Large intestine (tissue), 3 donors: ENCODE measurements at regions not wholly inside any gene's neighbourhood (a gene's known extent, or its start where the extent isn't known, plus 50 kb on each side); places are given as distances from the start of the nearest gene placed in this dataset.

Source experiments
- DNase-seq, 2 donors: peaks; one replicate each; pipeline versions ENCODE4 v3.0.0 to v3.0.0-alpha.2; 2013
- H3K27ac ChIP-seq: one replicate; pipeline ENCODE4 v1.5.1; 2013; ENCODE audit warnings: low read length
- H3K27me3 ChIP-seq: 2 replicates; pipeline ENCODE4 v1.6.1; 2013; ENCODE audit warnings: low read length; ENCODE audit not compliant: control insufficient read depth, insufficient read depth
- H3K36me3 ChIP-seq: 2 replicates; pipeline ENCODE4 v1.6.1; 2013; ENCODE audit warnings: low read length; ENCODE audit not compliant: control insufficient read depth, insufficient read depth
- H3K4me1 ChIP-seq: one replicate; pipeline ENCODE4 v1.6.1; 2013; ENCODE audit warnings: low read length; ENCODE audit not compliant: control insufficient read depth, insufficient read depth
- H3K4me3 ChIP-seq: one replicate; pipeline ENCODE4 v1.5.1; 2013; ENCODE audit warnings: low read length
- H3K9me3 ChIP-seq: one replicate; pipeline ENCODE4 v1.6.1; 2013; ENCODE audit warnings: mild to moderate bottlenecking, low read depth, low read length, moderate library complexity; ENCODE audit not compliant: control insufficient read depth
- WGBS: methylation state at CpG from one replicate; pipeline ENCODE4 v1.1.5; 2013; ENCODE audit warnings: low lambda C conversion rate; ENCODE audit not compliant: insufficient coverage; 5-methylcytosine and 5-hydroxymethylcytosine counted together

DNA sequence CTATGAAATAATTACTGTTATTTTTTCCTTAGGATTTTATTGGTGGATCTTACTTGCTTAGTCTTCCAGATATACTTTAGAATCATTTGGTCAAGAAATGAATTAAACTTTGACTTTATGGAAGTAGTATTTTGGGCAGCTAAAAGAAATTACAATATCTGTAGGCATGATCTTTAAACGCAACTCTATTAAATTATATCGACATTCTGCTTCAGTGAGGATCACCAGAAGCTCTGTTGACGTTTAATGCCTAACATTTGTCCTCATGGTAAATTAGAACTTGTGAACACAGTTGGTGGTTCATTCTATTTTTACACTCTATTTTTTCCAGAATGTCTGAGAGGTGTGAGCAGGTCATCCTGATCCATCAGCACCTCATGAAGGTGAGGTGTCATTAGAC is 211.6 kb downstream of the TMEM167A start:
- Histone ChIP-seq H3K9me3 (no peaks in the 10 kb centered on the region), H3K4me3 (no peak overlapping the region), H3K27me3 (no peaks in the 10 kb centered on the region), H3K4me1 (no peaks in the 10 kb centered on the region), H3K36me3 (no peaks in the 10 kb centered on the region), H3K27ac (no peak overlapping the region)
- no CpG with 5 or more reads among the region's 3 CpGs for WGBS
- DNase-seq, result no peak

DNA sequence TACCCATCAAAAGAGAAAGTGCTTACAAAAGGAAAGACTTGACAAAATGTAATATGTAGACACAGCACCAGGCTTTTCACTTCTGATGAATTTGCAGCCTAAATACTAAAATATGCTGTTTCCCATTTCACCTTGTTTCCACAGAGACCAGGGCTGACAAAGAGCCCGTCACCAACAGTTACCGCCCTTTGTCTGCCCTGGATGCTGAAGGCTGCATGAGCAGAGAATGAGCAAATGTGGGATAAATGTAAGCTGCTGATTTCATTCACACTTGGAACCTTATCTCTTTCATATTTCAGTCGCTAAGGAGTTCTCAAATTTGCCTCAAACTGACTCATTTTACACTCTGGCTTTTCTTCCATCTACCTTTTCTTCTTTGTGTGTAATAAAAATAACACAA is 213.9 kb downstream of the TMEM167A start:
- Histone ChIP-seq H3K27me3 (no peaks in the 10 kb centered on the region), H3K4me3 (no peak overlapping the region), H3K9me3 (no peaks in the 10 kb centered on the region), H3K36me3 (no peaks in the 10 kb centered on the region), H3K4me1 (no peaks in the 10 kb centered on the region), H3K27ac (no peak overlapping the region)
- DNase-seq, result no peak
- WGBS, result no CpG with 5 or more reads among the region's 3 CpGs

DNA sequence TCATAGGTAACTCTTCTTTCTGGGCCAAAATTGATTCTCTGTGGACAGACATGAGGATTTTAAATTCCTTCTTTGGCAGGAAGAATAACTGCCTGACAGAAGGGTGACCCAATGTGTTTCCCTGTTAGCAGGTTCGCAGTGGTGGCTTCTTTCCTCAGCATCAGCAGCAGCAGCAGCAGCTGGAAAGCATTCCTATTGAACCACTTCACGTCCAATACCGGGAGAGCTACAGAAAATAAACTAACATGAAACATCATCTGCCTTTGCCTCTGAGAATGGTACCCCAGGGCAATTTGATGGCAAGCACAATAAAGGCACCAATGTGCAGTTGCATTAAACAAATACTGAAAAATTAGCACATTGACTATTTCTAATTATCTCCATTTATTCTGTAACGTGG is 214.5 kb downstream of the TMEM167A start:
- Histone ChIP-seq H3K27ac (no peak overlapping the region), H3K9me3 (no peaks in the 10 kb centered on the region), H3K4me3 (no peak overlapping the region), H3K27me3 (no peaks in the 10 kb centered on the region), H3K4me1 (no peaks in the 10 kb centered on the region), H3K36me3 (no peaks in the 10 kb centered on the region)
- WGBS, result 100% methylated on average over 1 of the region's 4 CpGs
- DNase-seq, result no peak

DNA sequence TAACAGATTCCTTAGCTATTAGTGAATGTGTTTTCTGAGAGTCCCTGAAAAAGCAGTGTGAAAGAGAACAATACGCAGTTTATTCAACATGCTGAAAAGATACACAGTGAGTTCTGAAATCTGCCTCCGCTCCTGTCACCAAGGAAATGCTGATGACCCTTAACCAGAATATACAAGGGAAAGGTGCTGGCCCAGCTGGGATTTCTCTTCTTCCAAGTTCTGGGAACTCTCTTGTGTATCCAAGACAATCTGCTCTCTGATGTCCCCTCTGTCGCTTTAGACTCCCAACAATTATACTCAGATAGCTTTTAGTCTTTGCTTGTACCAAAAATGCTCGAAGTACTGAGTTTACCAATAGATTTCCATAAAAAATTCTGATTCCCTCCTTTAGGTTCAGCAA is 214.9 kb downstream of the TMEM167A start:
- no CpG with 5 or more reads among the region's 4 CpGs for WGBS
- Histone ChIP-seq H3K27ac (no peak overlapping the region), H3K36me3 (no peaks in the 10 kb centered on the region), H3K4me3 (no peak overlapping the region), H3K9me3 (no peaks in the 10 kb centered on the region), H3K27me3 (no peaks in the 10 kb centered on the region), H3K4me1 (no peaks in the 10 kb centered on the region)
- no peak for DNase-seq

DNA sequence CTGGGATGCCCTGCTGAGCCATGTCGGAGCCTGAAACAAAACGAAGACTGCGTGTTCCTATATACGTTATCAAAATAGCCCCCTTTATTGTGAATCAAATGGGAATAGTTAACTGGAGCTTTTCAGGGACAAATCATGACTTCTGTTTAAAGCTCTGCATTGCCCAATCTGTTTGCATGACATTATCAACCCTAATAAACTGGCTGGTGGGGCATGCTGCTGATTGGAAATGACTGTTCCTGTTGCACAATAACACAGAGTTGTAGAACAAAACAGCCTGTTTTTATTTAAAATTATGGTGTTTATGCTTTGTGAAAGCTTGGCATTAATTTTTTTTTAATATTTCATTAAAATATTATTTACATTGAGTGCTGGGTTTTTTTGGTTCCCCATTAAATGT is 215.5 kb downstream of the TMEM167A start:
- Histone ChIP-seq H3K9me3 (no peaks in the 10 kb centered on the region), H3K27ac (no peak overlapping the region), H3K4me3 (no peak overlapping the region), H3K4me1 (peaks cover 2% of the 10 kb centered on the region), H3K27me3 (no peaks in the 10 kb centered on the region), H3K36me3 (no peaks in the 10 kb centered on the region)
- DNase-seq, result peak; percentile 9 to 37
- WGBS, result no CpG with 5 or more reads among the region's 4 CpGs

DNA sequence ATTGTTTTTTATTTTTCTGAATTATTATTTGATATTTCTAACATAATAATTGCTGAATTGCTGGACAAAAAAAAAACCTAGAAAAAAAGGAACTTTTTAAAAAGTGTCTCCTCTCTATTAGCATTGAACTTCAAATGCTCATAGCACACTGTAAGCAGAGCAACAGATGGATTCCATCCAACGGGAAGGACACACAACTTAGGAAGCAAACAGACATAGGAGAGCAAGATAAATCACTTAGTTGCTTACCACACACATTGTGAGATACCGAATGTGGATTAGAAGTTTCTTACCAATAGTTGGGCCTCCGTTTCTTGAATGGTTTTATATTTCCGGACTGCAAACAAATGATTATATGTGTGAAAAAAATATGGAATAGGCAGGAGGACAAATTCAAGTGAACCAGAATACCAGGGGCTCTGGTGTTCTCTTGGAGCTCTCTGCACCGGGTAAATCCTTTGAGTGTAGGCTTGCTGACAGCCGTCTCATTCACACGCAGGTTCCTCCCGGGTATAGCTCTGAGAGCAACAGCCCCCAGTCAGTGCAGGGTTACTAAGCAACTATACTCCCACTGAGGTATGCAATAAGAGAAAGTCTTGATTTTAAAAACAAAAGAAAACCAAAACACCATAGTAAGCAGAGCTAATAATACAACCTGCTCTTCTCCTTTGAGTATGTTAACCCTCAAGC is 217.6 kb downstream of the TMEM167A start:
- DNase-seq, result no peak
- Histone ChIP-seq H3K9me3 (no peaks in the 10 kb centered on the region), H3K4me1 (peaks cover 2% of the 10 kb centered on the region), H3K36me3 (no peaks in the 10 kb centered on the region), H3K27ac (no peak overlapping the region), H3K4me3 (no peak overlapping the region), H3K27me3 (no peaks in the 10 kb centered on the region)
- 50% methylated on average over 2 of the region's 8 CpGs for WGBS

DNA sequence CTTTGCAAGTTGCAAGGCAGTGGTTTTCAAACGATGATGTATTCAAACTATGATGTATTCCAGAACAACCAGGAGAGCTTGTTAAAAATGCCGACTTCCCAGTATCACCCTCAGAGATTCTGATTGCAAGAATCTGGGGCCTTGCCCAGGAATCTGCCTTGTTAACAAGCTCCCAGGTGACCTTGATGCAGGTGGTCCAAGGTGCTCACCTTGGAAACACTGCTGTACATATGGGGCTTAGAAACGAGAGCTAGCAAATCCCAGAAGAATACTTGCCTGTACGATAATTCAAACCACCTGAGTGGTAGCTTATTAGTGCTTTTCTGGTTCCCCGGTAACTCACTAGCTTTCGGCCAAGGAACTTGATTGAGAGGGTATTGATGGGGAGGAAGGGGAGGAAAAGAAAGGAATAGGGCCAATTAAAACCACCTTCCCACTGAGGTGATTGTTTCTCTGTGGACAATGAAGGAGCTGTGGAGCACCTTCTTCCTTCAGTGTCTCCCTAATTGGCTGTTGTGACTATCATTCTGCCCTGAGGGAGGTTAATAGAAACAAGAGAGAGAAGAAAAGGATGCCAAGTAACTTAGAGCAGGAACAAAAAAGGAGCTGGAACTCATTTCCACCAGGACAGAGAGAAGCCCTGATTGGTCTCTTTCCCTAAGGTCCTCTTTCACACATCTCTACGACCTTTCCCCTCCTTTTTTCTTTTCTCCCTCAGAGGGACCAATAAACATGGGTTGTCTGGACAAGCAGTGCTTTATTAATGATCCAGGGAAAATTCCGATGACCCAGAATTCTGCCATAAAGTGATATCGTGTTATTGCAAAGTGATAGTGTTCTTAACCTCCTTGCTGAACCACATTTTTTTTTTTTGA is 218.8 kb downstream of the TMEM167A start:
- Histone ChIP-seq H3K4me3 (no peak overlapping the region), H3K9me3 (no peaks in the 10 kb centered on the region), H3K36me3 (no peaks in the 10 kb centered on the region), H3K27ac (no peak overlapping the region), H3K27me3 (no peaks in the 10 kb centered on the region), H3K4me1 (peaks cover 2% of the 10 kb centered on the region)
- DNase-seq, result no peak
- WGBS, result 85% methylated on average over 2 of the region's 9 CpGs

DNA sequence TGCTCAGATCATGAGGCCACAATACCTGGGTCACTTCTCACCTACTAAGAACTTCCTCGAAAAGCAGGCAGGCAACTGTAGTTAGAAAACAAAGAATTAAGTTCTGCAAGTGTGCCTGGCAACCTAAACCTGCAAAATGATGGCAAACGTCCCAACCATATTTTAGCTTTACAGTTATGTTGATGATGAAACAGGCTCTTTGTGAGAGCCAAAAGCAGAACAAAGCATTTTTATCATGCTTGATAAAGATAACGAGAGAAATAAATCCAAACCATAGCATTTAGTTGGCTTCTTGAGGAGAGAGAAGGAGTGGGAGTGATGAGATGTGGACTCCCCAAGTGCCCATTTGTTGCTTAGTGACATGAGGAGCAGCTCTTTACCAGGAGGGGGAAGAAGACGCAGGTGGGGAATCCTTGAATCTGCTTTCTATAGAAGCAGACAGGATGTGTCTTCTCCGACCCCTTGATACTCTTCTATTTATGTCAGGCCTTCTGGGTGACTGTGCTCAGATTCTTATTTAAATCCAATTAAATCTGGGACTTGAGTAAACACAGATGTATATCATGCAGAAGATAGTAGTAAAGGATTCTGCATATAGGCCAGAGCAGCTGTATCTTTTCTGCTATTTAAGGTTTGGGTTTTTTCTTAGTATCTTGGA is 221.2 kb downstream of the TMEM167A start:
- no peaks in the 10 kb centered on the region for H3K36me3 ChIP-seq
- WGBS, result 100% methylated on average over 1 of the region's 5 CpGs
- peaks cover 2% of the 10 kb centered on the region for H3K4me1 ChIP-seq
- no peaks in the 10 kb centered on the region for H3K27me3 ChIP-seq
- DNase-seq, result peak; percentile 7 to 28
- no peak overlapping the region for H3K27ac ChIP-seq
- H3K9me3 ChIP-seq, result no peaks in the 10 kb centered on the region
- no peak overlapping the region for H3K4me3 ChIP-seq

DNA sequence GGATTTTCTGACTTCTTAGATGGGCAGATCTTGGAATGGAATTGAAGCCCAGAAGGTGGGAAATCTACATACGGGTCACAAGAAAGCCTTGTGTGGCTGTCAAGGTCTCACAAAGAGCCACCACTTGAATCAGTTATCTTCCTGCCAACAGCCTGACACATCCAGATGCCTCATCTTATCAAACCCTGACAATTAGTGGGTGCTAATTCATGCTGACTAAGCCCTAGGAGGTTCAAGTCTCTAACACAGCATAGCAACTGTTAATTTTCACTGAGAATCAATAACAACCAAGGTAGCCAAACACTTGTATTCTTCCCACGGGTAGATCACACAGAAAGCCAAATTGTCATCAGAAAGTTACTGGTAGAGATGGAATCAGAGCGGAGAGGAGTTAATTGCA is 222.2 kb downstream of the TMEM167A start:
- Histone ChIP-seq H3K9me3 (no peaks in the 10 kb centered on the region), H3K27ac (no peak overlapping the region), H3K36me3 (no peaks in the 10 kb centered on the region), H3K4me1 (peaks cover 2% of the 10 kb centered on the region), H3K4me3 (no peak overlapping the region), H3K27me3 (no peaks in the 10 kb centered on the region)
- no peak for DNase-seq
- WGBS, result 70% methylated on average over 2 of the region's 3 CpGs

DNA sequence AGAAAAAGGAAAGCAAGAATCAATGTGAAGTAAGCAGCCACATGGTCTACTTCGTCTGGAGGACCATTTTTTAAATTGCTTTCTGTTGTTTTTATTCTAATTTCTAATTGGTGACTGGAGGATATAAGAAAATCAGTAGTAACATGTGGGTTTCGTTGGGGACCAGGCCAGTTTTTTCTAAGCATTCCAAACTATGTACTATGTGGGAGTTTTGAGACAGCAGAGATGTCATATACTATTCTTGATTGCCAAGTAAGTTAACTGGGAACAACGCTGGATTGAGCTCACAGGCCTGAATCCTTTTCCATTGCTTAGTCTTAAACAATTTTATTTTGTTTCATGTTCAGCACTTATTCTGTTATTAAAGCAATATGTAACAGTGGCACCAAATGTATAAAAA is 225.7 kb downstream of the TMEM167A start:
- 89% methylated on average over 1 of the region's 3 CpGs for WGBS
- no peaks in the 10 kb centered on the region for H3K9me3 ChIP-seq
- no peaks in the 10 kb centered on the region for H3K27me3 ChIP-seq
- H3K27ac ChIP-seq, result no peak overlapping the region
- no peaks in the 10 kb centered on the region for H3K36me3 ChIP-seq
- H3K4me3 ChIP-seq, result no peak overlapping the region
- H3K4me1 ChIP-seq, result no peaks in the 10 kb centered on the region
- no peak for DNase-seq
